GM12872 (cell line): ENCODE measurements at regions not wholly inside any gene's neighbourhood (a gene's known extent, or its start where the extent isn't known, plus 50 kb on each side); places are given as distances from the start of the nearest gene placed in this dataset.

ENCODE experiments used
- CTCF ChIP-seq: IDR thresholded peaks from 3 replicates; pipeline ENCODE4 v1.5.1; 2011; ENCODE audit warnings: low read depth, mild to moderate bottlenecking, low read length, moderate library complexity; ENCODE audit not compliant: insufficient read depth

DNA sequence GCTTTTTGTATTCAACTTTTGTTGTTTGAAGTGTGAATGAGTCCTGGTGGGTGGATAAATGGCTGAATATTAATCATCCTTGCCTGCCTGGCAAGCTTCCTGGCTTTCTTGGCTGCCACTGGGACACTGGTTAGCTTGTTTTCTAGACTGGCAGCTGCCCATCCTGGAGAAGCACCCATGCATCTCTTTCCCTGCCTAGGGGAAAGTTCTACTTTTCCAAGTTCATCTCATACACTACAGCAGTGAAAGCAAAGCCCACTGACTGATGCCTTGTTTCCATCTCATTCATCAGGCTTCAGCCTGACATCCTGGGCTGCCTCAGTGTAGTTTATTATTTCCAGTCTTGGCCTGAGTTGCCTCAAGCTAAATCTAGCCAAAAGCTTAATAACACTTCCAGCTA is 244.8 kb downstream of the PCDH20 start:
- TF ChIP-seq CTCF, result no peak

DNA sequence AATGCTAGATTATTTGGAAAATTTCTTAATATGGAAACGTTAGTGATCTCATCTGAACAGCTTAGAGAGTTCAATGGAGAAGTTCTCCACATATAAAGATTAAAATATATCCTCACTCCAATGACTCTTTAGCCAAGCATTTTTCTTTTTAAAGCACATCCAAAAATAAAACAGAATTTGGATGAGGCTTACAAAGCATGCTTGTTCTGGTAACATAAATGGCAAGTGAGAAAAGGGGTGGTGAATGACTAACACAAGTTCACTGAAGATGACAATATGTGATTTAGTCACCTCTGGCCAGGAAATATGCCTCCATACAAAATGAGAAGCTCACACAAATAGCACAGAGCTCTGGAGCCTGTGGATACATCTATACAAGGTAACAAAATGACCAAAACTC is 253.0 kb downstream of the PCDH20 start:
- TF ChIP-seq CTCF, result no peak

- TF ChIP-seq CTCF, result no peak
Observed at GRCh38 chr13:61162106-61162505, 253.5 kb downstream of the PCDH20 start.

DNA sequence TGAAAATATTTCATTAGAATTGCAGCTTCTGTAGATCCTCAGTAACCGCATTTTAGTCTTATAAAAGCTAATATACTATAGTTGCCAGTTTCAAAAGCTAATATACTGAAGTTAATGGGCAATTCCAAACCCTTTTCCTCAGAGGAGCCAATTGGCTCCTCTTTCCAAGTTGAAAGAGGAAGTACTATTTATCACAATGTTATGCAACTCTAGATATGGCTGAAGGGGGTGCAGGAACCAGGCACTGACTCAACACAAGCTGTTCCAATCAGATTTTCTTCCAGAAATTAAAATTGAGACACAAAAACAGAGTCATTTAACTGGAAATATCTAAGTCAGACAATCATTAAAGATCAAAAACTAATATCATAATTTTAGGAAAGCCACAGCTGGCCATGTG is 258.9 kb downstream of the PCDH20 start:
- TF ChIP-seq CTCF, result no peak

- TF ChIP-seq CTCF, result no peak
Observed at GRCh38 chr13:61151062-61151461, 264.6 kb downstream of the PCDH20 start.

GRCh38 chr13:61149331-61149730 is 266.3 kb downstream of the PCDH20 start:
- TF ChIP-seq CTCF, result no peak

DNA sequence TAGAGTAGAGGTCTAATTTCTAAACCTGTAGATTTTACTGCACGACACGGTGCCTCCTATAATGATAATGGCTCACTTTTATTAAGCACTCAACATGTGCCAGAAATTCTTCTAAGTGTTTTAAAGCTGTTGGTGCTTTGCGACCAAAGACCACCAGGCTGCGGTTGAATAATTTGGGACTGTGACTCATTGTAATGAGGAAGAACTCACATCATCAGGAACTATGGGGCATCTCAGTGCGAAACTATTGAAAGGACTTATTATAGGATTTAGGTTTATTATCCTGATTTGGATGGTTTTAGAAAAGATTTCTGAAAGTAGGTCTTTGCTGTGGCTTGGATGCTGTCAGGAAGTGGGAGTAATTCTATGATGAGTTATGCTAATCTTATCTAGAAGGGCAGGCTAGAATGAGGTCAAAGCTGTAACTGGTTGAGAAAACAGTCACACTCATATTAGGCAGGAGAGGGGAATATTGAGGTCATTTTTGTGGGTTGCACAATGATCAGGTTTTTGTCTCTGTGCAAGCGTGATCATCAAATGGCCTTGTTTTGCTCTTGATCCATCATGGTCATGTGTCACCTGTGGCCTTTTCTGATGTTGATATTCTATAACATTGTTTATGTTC is 266.8 kb downstream of the PCDH20 start:
- no peak for TF ChIP-seq CTCF
